ENCODE measurements at regions not wholly inside any gene's neighbourhood (a gene's known extent, or its start where the extent isn't known, plus 50 kb on each side); places are given as distances from the start of the nearest gene placed in this dataset.
"Not testable (repeated sequence)": the region's sequence is repeated elsewhere in the genome, so short reads cannot be mapped to it uniquely, and the experiment has no call there.

GRCh38 chr21:28410256-28410655, 582.4 kb downstream of the LTN1 start:
- no peaks in the 10 kb centered on the region for H3K9me3 Mint-ChIP-seq

GRCh38 chr21:28402616-28402989, 590.1 kb downstream of the LTN1 start:
- H3K4me3 Mint-ChIP-seq = no peak overlapping the region
- no peak for DNase-seq
- H3K27me3 Mint-ChIP-seq = no peaks in the 10 kb centered on the region
- ATAC-seq (replicated peaks) = no peak
- no peak overlapping the region for H3K27ac Mint-ChIP-seq
- no peaks in the 10 kb centered on the region for H3K36me3 Mint-ChIP-seq
- peaks cover 4 to 6% of the 10 kb centered on the region in 2 donors for H3K9me3 Mint-ChIP-seq
- H3K4me1 Mint-ChIP-seq = no peaks in the 10 kb centered on the region

More at GRCh38 chr21:28410256-28410655, 582.4 kb downstream of the LTN1 start:
- Mint-ChIP-seq H3K36me3 (no peaks in the 10 kb centered on the region), H3K27ac (no peak overlapping the region), H3K4me3 (no peak overlapping the region), H3K4me1 (no peaks in the 10 kb centered on the region), H3K27me3 (no peaks in the 10 kb centered on the region)
- DNase-seq (no peak), ATAC-seq (replicated peaks) (no peak)

GRCh38 chr21:28397040-28397439, 595.6 kb downstream of the LTN1 start:
- DNase-seq = no peak
- Mint-ChIP-seq H3K9me3 (peaks cover 8 to 10% of the 10 kb centered on the region in 2 donors), H3K27me3 (no peaks in the 10 kb centered on the region), H3K36me3 (no peaks in the 10 kb centered on the region), H3K4me3 (no peak overlapping the region), H3K27ac (no peak overlapping the region), H3K4me1 (no peaks in the 10 kb centered on the region)
- ATAC-seq (replicated peaks) = no peak

GRCh38 chr21:28396421-28396820, 596.3 kb downstream of the LTN1 start:
- no peak overlapping the region for H3K4me3 Mint-ChIP-seq
- H3K9me3 Mint-ChIP-seq = peaks cover 8 to 10% of the 10 kb centered on the region in 2 donors
- ATAC-seq (replicated peaks) (no peak), DNase-seq (no peak)
- no peaks in the 10 kb centered on the region for H3K27me3 Mint-ChIP-seq
- H3K36me3 Mint-ChIP-seq = no peaks in the 10 kb centered on the region
- no peaks in the 10 kb centered on the region for H3K4me1 Mint-ChIP-seq
- H3K27ac Mint-ChIP-seq = no peak overlapping the region

GRCh38 chr21:28393279-28393678, 599.4 kb downstream of the LTN1 start:
- peak in 1 of 2 donors; percentile 12 for ATAC-seq (replicated peaks)
- H3K27ac Mint-ChIP-seq = no peak overlapping the region
- H3K4me3 Mint-ChIP-seq = no peak overlapping the region
- H3K9me3 Mint-ChIP-seq = peaks cover 4 to 5% of the 10 kb centered on the region in 2 donors
- no peak for DNase-seq
- no peaks in the 10 kb centered on the region for H3K4me1 Mint-ChIP-seq
- no peaks in the 10 kb centered on the region for H3K36me3 Mint-ChIP-seq
- H3K27me3 Mint-ChIP-seq = no peaks in the 10 kb centered on the region

GRCh38 chr21:28391938-28392849, 600.5 kb downstream of the LTN1 start:
- ATAC-seq (replicated peaks) (no peak), DNase-seq (no peak)
- H3K36me3 Mint-ChIP-seq = no peaks in the 10 kb centered on the region
- H3K9me3 Mint-ChIP-seq = peaks cover 3 to 4% of the 10 kb centered on the region in 2 donors
- no peak overlapping the region for H3K27ac Mint-ChIP-seq
- H3K27me3 Mint-ChIP-seq = no peaks in the 10 kb centered on the region
- H3K4me3 Mint-ChIP-seq = no peak overlapping the region
- H3K4me1 Mint-ChIP-seq = no peaks in the 10 kb centered on the region

- H3K4me1 Mint-ChIP-seq = no peaks in the 10 kb centered on the region
- H3K36me3 Mint-ChIP-seq = no peaks in the 10 kb centered on the region
- no peaks in the 10 kb centered on the region for H3K9me3 Mint-ChIP-seq
- no peak overlapping the region for H3K27ac Mint-ChIP-seq
- ATAC-seq (replicated peaks) (no peak), DNase-seq (no peak)
- H3K27me3 Mint-ChIP-seq = no peaks in the 10 kb centered on the region
- no peak overlapping the region for H3K4me3 Mint-ChIP-seq
These were observed 605.5 kb downstream of the LTN1 start for GRCh38 chr21:28387220-28387619.

GRCh38 chr21:28385845-28386244, 606.8 kb downstream of the LTN1 start:
- DNase-seq (no peak), ATAC-seq (replicated peaks) (no peak)
- no peak overlapping the region for H3K4me3 Mint-ChIP-seq
- H3K27ac Mint-ChIP-seq = no peak overlapping the region
- no peaks in the 10 kb centered on the region for H3K27me3 Mint-ChIP-seq
- H3K36me3 Mint-ChIP-seq = no peaks in the 10 kb centered on the region
- no peaks in the 10 kb centered on the region for H3K4me1 Mint-ChIP-seq
- H3K9me3 Mint-ChIP-seq = no peaks in the 10 kb centered on the region

- H3K9me3 Mint-ChIP-seq; H3K4me3 Mint-ChIP-seq; DNase-seq; H3K4me1 Mint-ChIP-seq; H3K27ac Mint-ChIP-seq; H3K36me3 Mint-ChIP-seq; ATAC-seq (replicated peaks); H3K27me3 Mint-ChIP-seq: not testable (repeated sequence)
These were observed 611.5 kb downstream of the LTN1 start for GRCh38 chr21:28381000-28381745.

- no peak for ATAC-seq (replicated peaks)
- Mint-ChIP-seq H3K36me3 (no peaks in the 10 kb centered on the region), H3K4me3 (no peak overlapping the region), H3K27me3 (no peaks in the 10 kb centered on the region), H3K27ac (no peak overlapping the region), H3K4me1 (no peaks in the 10 kb centered on the region), H3K9me3 (peaks cover 0 to 2% of the 10 kb centered on the region in 2 donors)
- DNase-seq = no peak
These were observed 612.4 kb downstream of the LTN1 start for GRCh38 chr21:28380241-28380640.

- no peak for DNase-seq
- Mint-ChIP-seq H3K36me3 (no peaks in the 10 kb centered on the region), H3K4me3 (no peak overlapping the region), H3K9me3 (peaks cover 0 to 7% of the 10 kb centered on the region in 2 donors), H3K27ac (no peak overlapping the region), H3K27me3 (no peaks in the 10 kb centered on the region), H3K4me1 (no peaks in the 10 kb centered on the region)
- ATAC-seq (replicated peaks) = no peak
These were observed 614.7 kb downstream of the LTN1 start for GRCh38 chr21:28378026-28378425.

GRCh38 chr21:28375708-28376385, 616.8 kb downstream of the LTN1 start:
- ATAC-seq (replicated peaks) (no peak), DNase-seq (no peak)
- Mint-ChIP-seq H3K9me3 (peaks cover 5 to 17% of the 10 kb centered on the region in 2 donors), H3K27ac (no peak overlapping the region), H3K27me3 (no peaks in the 10 kb centered on the region), H3K36me3 (no peaks in the 10 kb centered on the region), H3K4me3 (no peak overlapping the region), H3K4me1 (no peaks in the 10 kb centered on the region)

- Mint-ChIP-seq H3K27me3 (no peaks in the 10 kb centered on the region), H3K36me3 (no peaks in the 10 kb centered on the region), H3K4me3 (no peak overlapping the region), H3K27ac (no peak overlapping the region), H3K4me1 (no peaks in the 10 kb centered on the region), H3K9me3 (peaks cover 5 to 17% of the 10 kb centered on the region in 2 donors)
- ATAC-seq (replicated peaks) (no peak), DNase-seq (no peak)
These were observed 617.8 kb downstream of the LTN1 start for GRCh38 chr21:28374881-28375280.

- ATAC-seq (replicated peaks) (no peak), DNase-seq (no peak)
- Mint-ChIP-seq H3K27me3 (no peaks in the 10 kb centered on the region), H3K27ac (no peak overlapping the region), H3K9me3 (peaks cover 5 to 17% of the 10 kb centered on the region in 2 donors), H3K4me1 (no peaks in the 10 kb centered on the region), H3K36me3 (no peaks in the 10 kb centered on the region), H3K4me3 (no peak overlapping the region)
These were observed 621.0 kb downstream of the LTN1 start for GRCh38 chr21:28371713-28372112.

Data from stimulated activated naive B cell treated with anti-CD40 and anti-IgM and Interleukin-4, amounts not matched to agents 10 μg/mL and 1 μg/mL and 100 μg/mL, for 72 hours (primary cell).